Smooth muscle cell (in vitro differentiated cells): ENCODE measurements at regions not wholly inside any gene's neighbourhood (a gene's known extent, or its start where the extent isn't known, plus 50 kb on each side); places are given as distances from the start of the nearest gene placed in this dataset.

Experiments
- DNase-seq: peaks from one replicate; lab custom pipeline; 2025; ENCODE audit not compliant: unreplicated experiment; lab: John Stamatoyannopoulos, UW
- H2AFZ ChIP-seq: fragments of 200-600 bp; sonication (generic); 2 replicates; pipeline ENCODE4 v1.6.0; 2016; ENCODE audit warnings: antibody characterized with exemption, low read depth, mild to moderate bottlenecking
- H3F3A ChIP-seq: fragments of 200-600 bp; sonication (generic); 2 replicates; pipeline ENCODE4 v1.6.0; 2017; ENCODE audit warnings: antibody characterized with exemption, low read depth
- H3K27ac ChIP-seq: fragments of 200-600 bp; sonication (generic); 2 replicates; pipeline ENCODE4 v1.5.1; 2016; ENCODE audit warnings: low read depth, mild to moderate bottlenecking
- H3K27me3 ChIP-seq: fragments of 200-600 bp; sonication (generic); 2 replicates; pipeline ENCODE4 v1.6.1; 2016; ENCODE audit warnings: low read depth, mild to moderate bottlenecking
- H3K36me3 ChIP-seq: fragments of 200-600 bp; sonication (generic); 2 replicates; pipeline ENCODE4 v1.5.1; 2016; ENCODE audit warnings: low read depth
- H3K4me1 ChIP-seq: fragments of 200-600 bp; sonication (generic); 2 replicates; pipeline ENCODE4 v1.5.1; 2016; ENCODE audit warnings: low read depth
- H3K4me2 ChIP-seq: fragments of 200-600 bp; sonication (generic); 2 replicates; pipeline ENCODE4 v1.6.0; 2016; ENCODE audit warnings: mild to moderate bottlenecking
- H3K4me3 ChIP-seq: fragments of 200-600 bp; sonication (generic); 2 replicates; pipeline ENCODE4 v1.5.1; 2016; ENCODE audit warnings: mild to moderate bottlenecking
- H3K79me2 ChIP-seq: fragments of 200-600 bp; sonication (generic); 2 replicates; pipeline ENCODE4 v1.6.0; 2016; ENCODE audit warnings: low read depth, mild to moderate bottlenecking
- H3K9ac ChIP-seq: fragments of 200-600 bp; sonication (generic); 2 replicates; pipeline ENCODE4 v1.6.0; 2016; ENCODE audit warnings: low read depth
- H3K9me3 ChIP-seq: fragments of 200-600 bp; sonication (generic); replicated peaks from 2 replicates; pipeline ENCODE4 v1.5.1; 2016; ENCODE audit warnings: low read depth
- H4K20me1 ChIP-seq: fragments of 200-600 bp; sonication (generic); 2 replicates; pipeline ENCODE4 v1.6.0; 2016; ENCODE audit warnings: low read depth
- CTCF ChIP-seq: fragments of 200-600 bp; sonication (generic); IDR thresholded peaks from 2 replicates; pipeline ENCODE4 v1.5.1; 2017; ENCODE audit warnings: borderline replicate concordance, mild to moderate bottlenecking, antibody characterized with exemption; ENCODE audit not compliant: insufficient read depth, poor library complexity, severe bottlenecking
- WGBS: methylation state at CpG from one replicate; pipeline ENCODE4 v1.1.7; 2016; ENCODE audit warnings: low lambda C conversion rate; 5-methylcytosine and 5-hydroxymethylcytosine counted together

GRCh38 chr4:186857793-186858192 is 134.1 kb upstream of the FAT1 start:
- no peaks in the 10 kb centered on the region for H3K36me3 ChIP-seq
- H4K20me1 ChIP-seq, result no peaks in the 10 kb centered on the region
- no peak overlapping the region for H3K4me2 ChIP-seq
- no peak overlapping the region for H3K4me3 ChIP-seq
- no peak for TF ChIP-seq CTCF
- H3K4me1 ChIP-seq, result no peaks in the 10 kb centered on the region
- no peaks in the 10 kb centered on the region for H3K27me3 ChIP-seq
- H3K79me2 ChIP-seq, result no peaks in the 10 kb centered on the region
- H3K27ac ChIP-seq, result no peak overlapping the region
- H2AFZ ChIP-seq, result no peak overlapping the region
- H3F3A ChIP-seq, result no peaks in the 10 kb centered on the region
- H3K9me3 ChIP-seq, result no peaks in the 10 kb centered on the region
- no peak for DNase-seq
- H3K9ac ChIP-seq, result no peak overlapping the region

- no peaks in the 10 kb centered on the region for H3K4me1 ChIP-seq
- DNase-seq, result no peak
- no peak overlapping the region for H3K27ac ChIP-seq
- WGBS, result 87% methylated on average over 1 of the region's 1 CpG
- no peak for TF ChIP-seq CTCF
- H4K20me1 ChIP-seq, result no peaks in the 10 kb centered on the region
- H2AFZ ChIP-seq, result no peak overlapping the region
- H3K9ac ChIP-seq, result no peak overlapping the region
- H3K27me3 ChIP-seq, result no peaks in the 10 kb centered on the region
- no peak overlapping the region for H3K4me2 ChIP-seq
- no peaks in the 10 kb centered on the region for H3F3A ChIP-seq
- H3K4me3 ChIP-seq, result no peak overlapping the region
- H3K79me2 ChIP-seq, result no peaks in the 10 kb centered on the region
- H3K9me3 ChIP-seq, result no peaks in the 10 kb centered on the region
- no peaks in the 10 kb centered on the region for H3K36me3 ChIP-seq
Measured at GRCh38 chr4:186858355-186858754, 134.7 kb upstream of the FAT1 start.

- H3K9me3 ChIP-seq, result no peaks in the 10 kb centered on the region
- 93% methylated on average over 1 of the region's 1 CpG for WGBS
- H3K79me2 ChIP-seq, result no peaks in the 10 kb centered on the region
- H3K9ac ChIP-seq, result no peak overlapping the region
- H3K27me3 ChIP-seq, result no peaks in the 10 kb centered on the region
- no peaks in the 10 kb centered on the region for H3K4me1 ChIP-seq
- H3F3A ChIP-seq, result no peaks in the 10 kb centered on the region
- DNase-seq, result no peak
- H4K20me1 ChIP-seq, result no peaks in the 10 kb centered on the region
- no peak overlapping the region for H2AFZ ChIP-seq
- H3K4me3 ChIP-seq, result no peak overlapping the region
- H3K27ac ChIP-seq, result no peak overlapping the region
- H3K4me2 ChIP-seq, result no peak overlapping the region
- TF ChIP-seq CTCF, result no peak
- no peaks in the 10 kb centered on the region for H3K36me3 ChIP-seq
Measured at GRCh38 chr4:186859420-186859819, 135.8 kb upstream of the FAT1 start.

- Histone ChIP-seq H4K20me1 (no peaks in the 10 kb centered on the region), H3K27me3 (no peaks in the 10 kb centered on the region), H3K27ac (no peak overlapping the region), H3K4me2 (no peak overlapping the region), H3K4me1 (no peaks in the 10 kb centered on the region), H3K9me3 (no peaks in the 10 kb centered on the region), H3K36me3 (no peaks in the 10 kb centered on the region), H3K9ac (no peak overlapping the region), H2AFZ (no peak overlapping the region), H3K4me3 (no peak overlapping the region), H3K79me2 (no peaks in the 10 kb centered on the region), H3F3A (no peaks in the 10 kb centered on the region)
- DNase-seq, result no peak
- no peak for TF ChIP-seq CTCF
Measured at GRCh38 chr4:186861317-186861716, 137.7 kb upstream of the FAT1 start.
